ENCODE measurements at regions not wholly inside any gene's neighbourhood (a gene's known extent, or its start where the extent isn't known, plus 50 kb on each side); places are given as distances from the start of the nearest gene placed in this dataset.
"Not testable (repeated sequence)": the region's sequence is repeated elsewhere in the genome, so short reads cannot be mapped to it uniquely, and the experiment has no call there.

GRCh38 chr10:3955955-3956617, 171.1 kb upstream of the KLF6 start:
- DNase-seq (ENCODE audit: low spot score): no peak

GRCh38 chr10:3955493-3955892, 170.5 kb upstream of the KLF6 start:
- no peak for DNase-seq (ENCODE audit: low spot score)

- DNase-seq (ENCODE audit: low spot score): no peak
These were observed 169.6 kb upstream of the KLF6 start for GRCh38 chr10:3954615-3955014.

GRCh38 chr10:3954007-3954406, 169.0 kb upstream of the KLF6 start:
- not testable (repeated sequence) for DNase-seq (ENCODE audit: low spot score)

- no peak for DNase-seq (ENCODE audit: low spot score)
These were observed 167.0 kb upstream of the KLF6 start for GRCh38 chr10:3951993-3952392.

- DNase-seq (ENCODE audit: low spot score): peak; percentile 60
These were observed 165.8 kb upstream of the KLF6 start for GRCh38 chr10:3950676-3951275.

- DNase-seq (ENCODE audit: low spot score): no peak
These were observed 164.7 kb upstream of the KLF6 start for GRCh38 chr10:3949711-3950110.

- DNase-seq (ENCODE audit: low spot score): peak; percentile 95
These were observed 163.8 kb upstream of the KLF6 start for GRCh38 chr10:3948843-3949242.

GRCh38 chr10:3946234-3947229, 161.5 kb upstream of the KLF6 start:
- DNase-seq (ENCODE audit: low spot score): no peak

GRCh38 chr10:3945026-3945425, 160.0 kb upstream of the KLF6 start:
- DNase-seq (ENCODE audit: low spot score): no peak

- no peak for DNase-seq (ENCODE audit: low spot score)
These were observed 159.6 kb upstream of the KLF6 start for GRCh38 chr10:3944591-3944990.

- no peak for DNase-seq (ENCODE audit: low spot score)
These were observed 158.8 kb upstream of the KLF6 start for GRCh38 chr10:3943695-3944257.

GRCh38 chr10:3942937-3943489, 158.0 kb upstream of the KLF6 start:
- no peak for DNase-seq (ENCODE audit: low spot score)

GRCh38 chr10:3941676-3942075, 156.7 kb upstream of the KLF6 start:
- no peak for DNase-seq (ENCODE audit: low spot score)

GRCh38 chr10:3936422-3937040, 151.5 kb upstream of the KLF6 start:
- DNase-seq (ENCODE audit: low spot score): no peak

GRCh38 chr10:3935933-3936359, 150.9 kb upstream of the KLF6 start:
- no peak for DNase-seq (ENCODE audit: low spot score)

GRCh38 chr10:3935141-3935540, 150.1 kb upstream of the KLF6 start:
- peak; percentile 76 for DNase-seq (ENCODE audit: low spot score)

GRCh38 chr10:3933733-3934132, 148.7 kb upstream of the KLF6 start:
- no peak for DNase-seq (ENCODE audit: low spot score)

GRCh38 chr10:3932597-3933375, 147.8 kb upstream of the KLF6 start:
- DNase-seq (ENCODE audit: low spot score): no peak

- no peak for DNase-seq (ENCODE audit: low spot score)
These were observed 146.9 kb upstream of the KLF6 start for GRCh38 chr10:3931901-3932300.

- no peak for DNase-seq (ENCODE audit: low spot score)
These were observed 146.2 kb upstream of the KLF6 start for GRCh38 chr10:3931224-3931623.
